Esophagus muscularis mucosa (tissue), 4 donors: ENCODE measurements at regions not wholly inside any gene's neighbourhood (a gene's known extent, or its start where the extent isn't known, plus 50 kb on each side); places are given as distances from the start of the nearest gene placed in this dataset.

ENCODE experiments used
- CTCF ChIP-seq, 3 experiments: fragments of 200-600 bp in 2 of 3; fragments of 450-650 bp in 1 of 3; sonication (generic) in 2 of 3; IDR thresholded peaks; one replicate each; pipeline ENCODE4 v1.5.1; 2017 to 2019; ENCODE audit warnings: antibody characterized with exemption in 3 of 3, mild to moderate bottlenecking in 2 of 3, moderate library complexity in 1 of 3
- EP300 ChIP-seq: sonication (generic); formaldehyde crosslinking; IDR thresholded peaks from one replicate; pipeline ENCODE4 v1.6.1; 2017; ENCODE audit warnings: antibody characterized with exemption
- POLR2A ChIP-seq: fragments of 450-650 bp; IDR thresholded peaks from one replicate; pipeline ENCODE4 v1.6.1; 2017; ENCODE audit warnings: antibody characterized with exemption, moderate library complexity, mild to moderate bottlenecking, low read depth

- TF ChIP-seq CTCF (IDR thresholded peaks at IDR 0.05) (no peak), EP300 (no peak), POLR2A (no peak)
Observed at GRCh38 chr3:23128655-23129054, 74.5 kb upstream of the UBE2E2 start.
